HG03469 (cell line): ENCODE measurements at regions not wholly inside any gene's neighbourhood (a gene's known extent, or its start where the extent isn't known, plus 50 kb on each side); places are given as distances from the start of the nearest gene placed in this dataset.

ENCODE experiments used
- ATAC-seq: cut with Tn5 transposase; IDR thresholded peaks from one replicate; pipeline ENCODE4 v1.9.1; 2021; ENCODE audit warnings: mild to moderate bottlenecking, moderate library complexity, moderate number of reproducible peaks; ENCODE audit not compliant: unreplicated experiment

DNA sequence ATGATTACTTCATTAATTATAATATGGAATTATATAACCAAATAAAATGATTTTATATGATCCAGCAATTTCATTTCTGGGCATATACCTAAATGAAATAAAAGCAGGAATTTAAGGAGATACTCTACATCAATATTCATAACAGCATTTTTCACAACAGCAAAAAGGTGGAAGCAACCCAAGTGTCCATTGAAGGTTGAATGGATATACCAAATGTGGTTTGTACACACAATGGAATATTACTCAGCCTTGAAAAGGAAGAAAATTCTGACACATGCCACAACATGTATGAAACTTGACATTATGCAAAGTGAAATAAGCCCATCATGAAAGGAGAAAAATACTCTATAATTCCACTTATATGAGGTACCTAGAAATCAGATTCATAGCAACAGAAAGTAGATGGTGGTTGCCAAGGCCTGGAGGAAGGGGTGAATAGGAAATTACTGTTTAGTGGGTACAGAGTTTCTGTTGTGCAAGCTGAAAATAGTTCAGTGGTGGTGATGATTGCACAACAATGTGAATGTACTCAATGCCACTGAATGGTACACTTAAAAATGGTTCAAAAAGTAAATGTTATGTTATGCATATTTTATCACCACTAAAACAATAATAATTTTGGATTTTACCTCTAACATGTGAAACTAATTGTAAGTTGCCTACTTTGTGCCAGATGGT is 471.5 kb downstream of the SPRY1 start:
- no peak for ATAC-seq

DNA sequence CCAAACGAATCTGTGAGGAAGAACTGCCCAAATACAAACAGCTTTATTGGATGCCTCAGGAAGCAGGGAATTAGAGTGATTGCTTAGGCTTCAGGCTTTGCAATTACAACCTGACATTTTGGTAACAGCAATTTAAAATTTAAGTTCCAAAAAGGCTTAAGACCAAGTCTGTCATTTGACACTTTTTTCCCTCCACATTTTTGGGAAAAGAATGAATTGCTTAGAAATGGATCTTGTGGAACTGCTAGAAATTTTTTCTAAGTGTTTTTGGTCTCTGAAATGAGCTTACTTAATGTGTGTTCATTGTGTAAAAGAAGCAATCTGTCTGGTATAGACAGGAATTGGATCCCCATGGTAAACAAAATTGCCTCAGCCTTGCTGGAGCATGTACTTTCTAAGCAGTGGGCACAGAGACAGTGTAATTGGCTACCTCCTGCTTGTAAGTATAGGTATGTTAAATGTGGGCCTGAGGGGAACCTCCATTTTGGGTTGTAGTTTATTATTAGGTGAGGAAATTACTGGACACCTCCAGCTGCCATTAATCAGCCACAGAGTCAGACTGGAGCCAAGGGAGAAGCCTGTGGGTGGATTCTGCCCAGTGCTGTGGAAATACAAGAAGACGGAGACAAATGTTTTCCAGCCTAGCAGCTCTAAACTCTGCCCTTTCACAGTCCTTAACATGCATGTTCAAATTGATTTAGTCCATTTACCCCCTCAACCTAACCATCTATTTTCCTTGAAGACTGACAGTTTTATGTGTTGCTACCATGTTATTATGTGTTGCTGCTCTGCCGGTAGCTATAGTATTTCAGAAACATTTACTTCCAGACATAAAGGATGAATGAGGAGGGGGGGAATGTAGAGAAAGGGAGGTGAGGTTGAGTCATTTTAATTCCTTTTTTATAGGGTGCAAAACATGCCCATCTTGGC is 473.0 kb downstream of the SPRY1 start:
- no peak for ATAC-seq

DNA sequence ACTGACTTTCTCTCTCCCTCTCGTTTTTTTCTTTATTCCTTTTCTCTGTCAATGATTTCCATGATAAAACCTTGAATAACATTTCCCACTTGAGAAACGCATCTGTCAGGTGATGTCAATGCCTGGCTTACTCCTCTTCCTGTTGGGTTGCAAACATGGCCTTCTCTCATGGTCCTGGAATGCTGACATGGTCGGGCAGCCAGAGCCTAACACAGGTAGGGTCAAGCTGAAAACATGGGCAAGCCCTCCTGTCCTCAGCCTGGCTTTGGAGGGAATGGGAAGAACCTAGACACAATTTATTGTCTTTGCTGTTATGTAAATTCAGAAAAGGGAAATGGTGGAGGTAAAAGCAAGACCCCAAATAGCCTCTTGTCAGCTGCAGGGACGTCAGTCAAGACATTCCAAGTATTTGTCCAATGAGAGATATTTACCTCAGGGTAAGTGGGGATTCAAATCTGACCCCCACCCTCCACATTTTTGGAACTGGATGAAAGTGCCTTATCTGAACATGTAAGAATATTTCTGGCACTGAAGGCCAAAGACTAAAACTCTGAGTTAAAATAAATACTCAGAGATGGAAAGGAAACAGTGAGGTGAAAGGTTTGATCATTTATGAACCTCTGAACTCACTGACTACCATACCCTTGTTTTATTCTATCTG is 473.8 kb downstream of the SPRY1 start:
- ATAC-seq: no peak

DNA sequence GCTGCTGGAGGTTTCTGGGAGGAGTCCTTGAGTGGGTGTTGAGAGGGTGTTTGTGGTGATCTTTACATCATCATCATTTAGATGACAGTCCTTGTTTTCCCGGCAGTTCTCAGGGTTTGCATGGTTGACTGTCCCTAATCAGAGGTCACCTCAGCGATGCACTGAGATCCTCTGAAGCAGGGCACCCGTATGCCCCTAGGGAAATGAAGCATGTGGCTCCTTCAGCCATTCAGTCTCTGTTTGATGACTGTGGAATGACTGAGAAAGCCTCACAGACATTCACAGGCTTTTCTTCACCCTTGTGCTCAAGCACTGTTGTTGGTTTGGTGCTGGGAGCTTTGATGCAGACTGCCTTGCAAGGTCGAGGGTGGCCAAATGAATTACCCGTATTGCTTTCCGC is 474.7 kb downstream of the SPRY1 start:
- no peak for ATAC-seq

DNA sequence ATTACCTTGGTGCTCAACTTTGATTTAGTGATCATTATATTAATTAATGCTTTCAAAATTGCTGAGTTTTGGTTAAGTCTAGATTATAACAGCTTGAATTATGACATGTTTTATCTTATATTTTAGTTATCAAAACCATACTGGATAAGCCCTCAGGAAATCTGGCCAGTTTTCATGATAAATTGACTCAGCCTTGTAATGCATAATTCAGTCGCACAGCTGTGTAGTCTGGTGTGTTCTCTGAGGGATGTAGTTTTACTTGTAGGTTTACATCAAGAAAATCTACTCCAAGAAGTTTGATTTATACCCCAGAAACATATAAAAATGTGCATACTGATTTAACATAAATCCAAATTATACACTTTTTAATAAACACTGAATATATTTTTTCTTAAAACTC is 477.5 kb downstream of the SPRY1 start:
- ATAC-seq: no peak

DNA sequence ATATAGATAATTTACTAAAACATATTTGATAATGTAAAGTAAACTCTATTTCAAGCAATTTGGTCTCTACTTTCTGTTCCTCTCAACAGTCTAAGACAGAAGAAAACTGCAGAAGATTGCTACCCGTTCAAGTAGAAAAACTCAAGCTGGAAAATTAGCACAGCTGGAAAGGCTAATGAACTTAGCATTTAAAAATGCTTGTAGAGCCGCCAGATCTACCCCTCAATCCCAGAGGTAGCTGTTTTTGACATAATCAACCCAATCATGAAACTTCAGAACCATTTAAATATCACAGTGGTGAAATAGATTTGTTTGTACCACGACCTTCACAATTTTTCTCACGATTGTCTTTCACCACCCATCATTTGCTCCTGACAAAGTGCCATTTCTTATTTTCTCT is 479.5 kb downstream of the SPRY1 start:
- no peak for ATAC-seq

DNA sequence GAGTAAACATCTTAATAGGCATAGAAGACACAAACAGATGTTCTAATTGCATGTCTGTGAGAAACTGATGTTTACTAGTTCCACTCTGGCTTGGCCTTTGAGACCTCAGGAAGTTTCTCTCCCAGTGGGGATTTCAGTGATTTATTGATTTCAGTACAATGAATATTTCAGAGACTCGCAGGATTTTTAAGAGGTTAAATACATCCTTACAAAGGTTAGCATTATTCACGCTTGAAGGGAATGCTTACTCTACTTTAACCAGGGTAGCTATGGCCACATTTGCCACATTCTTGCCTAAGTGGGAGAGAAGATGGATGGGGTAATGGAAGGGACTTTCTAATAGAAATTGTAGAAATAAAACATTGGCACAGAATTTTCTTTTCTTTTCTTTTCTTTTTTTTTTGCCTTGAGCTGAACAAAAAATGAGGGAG is 480.1 kb downstream of the SPRY1 start:
- ATAC-seq: no peak

DNA sequence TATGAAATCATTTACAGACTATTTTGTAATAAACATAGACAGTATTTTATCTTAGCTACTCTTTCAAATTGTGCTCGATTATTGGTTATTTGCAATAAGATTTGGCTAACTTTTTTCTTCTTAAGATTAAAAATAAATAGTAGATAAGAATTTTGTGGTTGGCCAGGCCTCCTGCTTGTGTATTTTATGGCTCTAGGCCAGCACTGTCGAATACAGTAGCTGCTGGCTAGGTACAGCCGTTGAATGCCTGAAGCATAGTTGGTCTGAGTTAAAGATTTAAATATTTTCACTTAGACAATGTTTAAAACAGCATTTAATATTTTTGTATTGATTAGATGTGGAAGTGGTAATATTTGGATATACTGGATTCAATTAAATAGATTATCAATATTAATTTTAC is 481.0 kb downstream of the SPRY1 start:
- ATAC-seq: no peak

DNA sequence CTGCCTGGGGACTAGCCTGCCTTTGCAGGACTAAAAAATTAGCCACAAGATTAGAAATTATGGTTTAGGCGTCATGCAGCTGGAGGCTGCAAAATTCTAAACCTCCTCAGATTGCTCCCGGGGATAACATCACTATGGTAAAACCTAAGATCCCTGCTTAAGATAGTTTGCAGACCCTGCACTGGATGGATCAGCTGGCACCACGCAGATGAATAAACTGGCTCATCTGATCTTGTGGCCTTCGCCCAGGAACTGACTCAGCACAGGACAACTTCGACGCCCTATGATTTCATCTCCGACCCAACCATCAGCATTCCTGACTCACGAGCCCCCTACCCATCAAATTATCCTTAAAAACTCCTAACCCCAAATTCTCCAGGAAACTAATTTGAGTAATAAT is 482.4 kb downstream of the SPRY1 start:
- ATAC-seq: no peak

DNA sequence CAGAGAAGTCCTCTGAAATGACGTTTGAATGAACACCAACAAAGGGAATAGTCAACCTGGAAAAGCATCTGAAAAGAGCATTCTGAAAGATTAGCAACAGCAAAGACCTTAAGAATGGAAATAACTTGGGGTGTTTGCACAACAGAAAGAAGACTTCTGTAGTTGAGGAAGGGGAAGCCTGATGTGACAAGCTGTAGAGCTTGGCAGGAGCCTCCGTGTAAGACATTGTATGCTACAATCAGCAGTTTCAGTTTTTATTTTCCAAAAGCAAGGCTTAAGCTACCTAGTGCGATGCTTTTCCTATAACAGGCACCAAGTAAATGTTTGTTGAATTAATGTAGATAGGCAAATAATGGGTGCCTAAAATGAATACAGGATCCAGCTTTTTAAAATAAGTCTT is 484.0 kb downstream of the SPRY1 start:
- ATAC-seq: no peak

DNA sequence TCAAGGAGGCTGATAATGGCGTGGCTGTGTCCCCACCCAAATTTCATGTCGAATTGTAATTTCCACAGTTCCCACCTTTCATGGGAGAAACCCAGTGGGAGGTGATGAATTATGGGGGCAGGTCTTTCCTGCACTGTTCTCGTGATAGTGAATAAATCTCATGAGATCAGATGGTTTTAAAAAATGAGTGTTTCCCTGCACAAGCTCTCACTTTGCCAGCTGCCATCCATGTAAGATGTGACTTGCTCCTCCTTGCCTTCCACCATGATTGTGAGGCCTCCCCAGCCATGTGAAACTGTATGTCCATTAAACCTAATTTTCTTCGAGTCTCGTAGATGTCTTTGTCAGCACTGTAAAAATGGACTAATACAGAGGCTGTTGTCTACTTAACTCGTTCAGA is 488.3 kb downstream of the SPRY1 start:
- no peak for ATAC-seq

DNA sequence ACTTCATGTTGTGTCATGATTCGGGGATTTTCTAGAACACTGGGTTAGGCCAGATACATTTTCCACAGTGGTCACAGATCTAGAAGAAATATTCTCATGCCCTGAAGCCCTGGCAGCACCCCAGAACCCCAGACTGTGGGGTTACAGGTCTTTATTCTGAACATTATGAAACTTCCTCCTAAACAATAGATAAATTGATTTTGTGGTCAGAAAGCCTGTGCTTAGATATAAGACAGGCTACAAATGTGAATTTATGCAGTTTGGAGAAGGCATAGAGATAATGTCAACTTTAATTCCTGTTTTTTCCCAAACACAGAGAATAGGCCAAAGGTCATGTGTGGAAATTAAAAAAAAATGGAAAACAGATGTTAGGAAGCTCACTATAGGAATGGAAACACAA is 492.9 kb downstream of the SPRY1 start:
- ATAC-seq: no peak

DNA sequence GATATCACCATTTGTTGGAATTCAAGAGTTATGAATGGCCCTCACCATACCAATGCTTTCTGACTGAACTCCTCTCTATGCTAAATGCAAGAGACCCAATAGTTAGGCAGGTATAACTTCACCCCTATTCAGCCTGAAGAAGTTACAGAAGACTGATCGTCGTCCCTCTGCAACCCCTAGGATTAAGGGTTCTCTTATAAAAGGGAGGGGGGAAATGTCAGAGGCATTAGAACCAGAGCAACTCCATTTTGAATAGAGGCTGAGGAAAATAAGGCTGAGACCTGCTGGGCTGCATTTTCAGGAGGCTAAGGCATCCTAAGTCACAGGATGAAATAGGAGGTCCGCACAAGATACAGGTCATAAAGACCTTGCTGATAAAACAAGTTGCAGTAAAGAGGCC is 494.3 kb downstream of the SPRY1 start:
- no peak for ATAC-seq

DNA sequence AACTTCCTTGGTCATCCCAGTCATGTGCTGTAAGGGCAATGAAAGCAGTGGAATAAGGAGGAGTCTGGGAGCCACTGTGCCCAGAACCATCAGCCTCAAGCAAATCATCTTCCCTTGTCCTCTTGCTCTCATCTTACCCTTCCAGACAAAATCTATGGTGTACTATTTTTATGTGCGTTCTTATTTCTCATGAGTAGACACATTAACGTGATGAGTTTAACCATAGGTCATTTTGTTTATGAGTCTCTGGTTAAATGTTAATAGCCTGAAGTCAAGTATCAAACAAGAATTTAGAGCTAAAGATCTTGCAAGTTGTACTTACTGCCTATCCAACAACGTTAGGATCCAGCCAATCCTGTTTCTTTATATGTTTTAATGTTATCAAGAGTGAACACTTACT is 495.3 kb downstream of the SPRY1 start:
- no peak for ATAC-seq

DNA sequence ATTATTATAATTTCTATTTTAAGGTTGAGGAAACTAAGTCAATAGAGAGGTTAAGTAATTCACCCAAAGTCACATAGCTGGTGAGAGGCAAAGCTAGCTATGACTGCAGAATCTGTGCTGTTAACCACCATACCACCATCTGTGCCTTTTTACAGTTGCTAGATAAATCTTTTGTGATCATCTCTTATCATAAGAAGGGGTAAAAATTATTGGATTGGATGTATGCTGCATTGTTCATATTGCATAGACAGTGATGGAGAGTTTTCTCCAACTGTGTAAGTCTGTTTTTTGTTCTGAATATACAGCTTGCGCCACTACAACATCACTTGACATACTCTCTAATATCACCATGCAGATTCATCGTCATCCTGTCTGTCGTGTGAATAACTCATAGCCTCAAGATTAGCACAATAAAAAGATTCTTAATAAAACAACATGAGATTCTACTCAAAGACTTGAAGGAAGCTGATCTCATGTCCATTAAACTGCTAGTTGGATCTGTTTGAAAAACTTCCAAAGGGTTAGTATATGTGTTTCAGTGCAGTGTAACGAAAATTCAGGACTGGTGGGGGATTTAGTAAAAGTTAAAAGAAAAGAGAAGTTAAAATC is 495.9 kb downstream of the SPRY1 start:
- ATAC-seq: no peak

DNA sequence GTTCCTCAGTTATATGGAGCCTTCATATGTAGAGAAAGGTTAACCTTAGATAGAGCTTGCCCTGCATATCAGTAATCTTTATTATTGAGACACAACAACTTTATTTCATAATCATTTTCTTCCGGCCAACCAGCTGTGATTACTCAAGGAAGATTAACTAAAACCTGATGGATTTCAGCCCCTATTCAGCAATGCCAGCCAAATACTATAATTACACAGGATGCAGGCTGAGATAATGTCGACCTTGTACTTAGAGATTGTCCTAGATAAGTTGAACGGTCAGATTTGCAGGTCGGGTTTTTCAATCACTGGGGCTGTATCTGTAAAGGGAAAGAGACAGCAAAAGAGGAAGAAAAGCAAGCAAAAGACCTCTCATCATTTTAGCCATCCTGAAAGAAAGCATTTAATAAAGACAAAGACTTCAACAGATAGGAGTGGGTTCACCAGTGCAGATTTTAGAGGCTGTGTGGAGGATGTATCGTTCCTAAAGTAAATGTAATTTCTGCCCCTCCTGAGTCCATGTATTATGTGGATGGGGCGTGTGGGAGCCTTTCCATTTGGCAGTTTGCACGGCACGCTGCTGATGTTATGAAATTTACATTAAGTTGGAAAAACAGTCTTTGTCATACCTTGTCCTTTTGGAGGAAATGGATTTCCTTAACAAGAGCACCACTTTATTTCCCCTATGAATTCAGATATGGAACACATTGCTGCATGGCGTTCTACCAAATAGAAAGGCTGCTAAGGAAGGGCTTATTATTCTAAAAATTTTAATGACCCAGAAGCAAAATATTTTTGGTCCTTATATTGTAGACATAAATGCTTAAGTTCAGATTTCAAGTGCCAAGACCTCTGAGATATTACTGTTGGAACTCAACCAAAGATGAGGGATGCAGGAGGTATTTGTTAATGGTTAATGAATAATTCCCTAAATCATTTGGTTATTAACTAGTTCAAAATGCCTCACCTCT is 496.7 kb downstream of the SPRY1 start:
- no peak for ATAC-seq

DNA sequence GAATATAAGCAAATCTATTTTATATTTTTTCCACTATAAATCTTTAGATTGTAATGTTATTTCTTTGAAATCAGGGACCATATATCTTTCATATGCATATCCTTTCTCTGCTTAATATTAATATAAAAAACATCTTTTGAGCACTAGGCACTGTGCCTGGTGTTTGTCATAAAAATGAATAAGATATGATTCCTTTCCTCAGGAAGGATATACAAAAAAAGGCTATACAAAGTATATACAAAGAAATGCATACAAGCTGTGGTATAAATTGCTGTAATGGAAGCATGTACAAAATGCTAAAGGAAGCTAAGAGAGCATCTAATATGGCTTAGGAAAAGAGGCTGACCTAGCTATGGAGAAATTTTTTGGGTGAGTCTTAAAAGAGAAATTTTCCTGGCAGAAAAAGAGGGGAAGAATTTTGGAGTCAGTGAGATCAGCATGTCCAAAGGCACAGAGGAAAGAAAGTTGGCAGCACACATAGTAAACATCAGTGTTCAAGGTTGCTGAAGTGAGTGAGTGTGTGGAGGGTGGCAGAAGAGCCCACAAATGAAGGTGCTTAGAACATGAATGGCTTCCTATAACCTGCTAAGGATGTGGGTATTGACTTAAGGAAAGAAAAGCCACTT is 500.0 kb downstream of the SPRY1 start:
- no peak for ATAC-seq

DNA sequence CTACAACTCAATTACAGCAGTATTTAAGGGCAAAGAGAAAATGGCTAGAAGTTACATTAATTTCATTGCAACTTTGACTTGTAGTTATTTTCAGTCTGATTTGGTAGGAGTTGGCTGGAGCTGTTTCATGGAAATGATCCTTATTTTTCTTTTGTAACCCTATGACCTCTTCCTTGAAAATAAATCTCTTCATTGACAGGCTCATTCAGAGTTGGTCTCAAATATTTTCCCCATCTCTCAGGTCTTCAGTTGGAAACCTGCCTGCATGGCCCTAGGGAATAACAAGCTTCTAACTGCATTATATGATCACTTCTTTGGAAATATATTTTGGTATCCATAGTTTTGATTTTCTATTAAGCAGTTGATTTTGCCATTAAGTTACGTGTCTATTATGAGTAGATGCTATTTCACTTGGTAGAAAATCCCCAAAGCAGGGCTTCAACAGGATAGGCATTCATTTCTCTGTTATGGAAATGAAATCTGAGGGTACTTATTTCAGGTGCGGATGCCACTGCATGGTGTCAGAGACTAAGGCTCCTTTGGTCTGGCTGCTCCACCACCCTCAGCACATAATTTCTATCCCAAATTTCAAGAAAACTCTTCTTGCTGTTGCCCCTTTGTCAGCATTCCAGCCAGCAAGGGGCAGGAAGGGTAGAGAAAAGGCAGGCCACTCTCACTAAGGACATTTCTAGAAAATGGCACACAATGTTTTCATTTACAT is 502.5 kb downstream of the SPRY1 start:
- no peak for ATAC-seq

DNA sequence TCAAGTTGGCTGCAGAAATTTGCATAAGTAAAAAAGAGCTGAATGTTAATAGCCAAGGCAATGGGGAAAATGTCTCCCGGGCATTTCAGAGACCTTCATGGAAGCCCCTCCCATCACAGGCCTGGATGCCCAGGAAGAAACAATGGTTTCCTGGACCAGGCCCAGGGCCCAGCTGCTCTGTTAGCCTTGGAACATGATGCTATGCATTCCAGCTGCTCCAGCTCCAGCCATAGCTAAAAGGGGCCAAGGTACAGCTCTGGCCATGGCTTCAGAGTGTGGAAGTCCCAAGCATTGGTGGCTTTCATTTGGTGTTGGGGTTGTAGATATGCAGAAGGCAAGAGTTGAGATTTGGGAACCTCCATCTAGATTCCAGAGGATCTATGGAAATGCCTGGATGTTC is 508.3 kb downstream of the SPRY1 start:
- ATAC-seq: no peak
